NCI-H2107 treated with DMSO at 0.1 percent for 48 hours (cell line): ENCODE measurements at regions not wholly inside any gene's neighbourhood (a gene's known extent, or its start where the extent isn't known, plus 50 kb on each side); places are given as distances from the start of the nearest gene placed in this dataset.

Experiments
- DNase-seq: peaks from one replicate; lab custom pipeline; 2025; ENCODE audit not compliant: unreplicated experiment; lab: John Stamatoyannopoulos, UW

DNA sequence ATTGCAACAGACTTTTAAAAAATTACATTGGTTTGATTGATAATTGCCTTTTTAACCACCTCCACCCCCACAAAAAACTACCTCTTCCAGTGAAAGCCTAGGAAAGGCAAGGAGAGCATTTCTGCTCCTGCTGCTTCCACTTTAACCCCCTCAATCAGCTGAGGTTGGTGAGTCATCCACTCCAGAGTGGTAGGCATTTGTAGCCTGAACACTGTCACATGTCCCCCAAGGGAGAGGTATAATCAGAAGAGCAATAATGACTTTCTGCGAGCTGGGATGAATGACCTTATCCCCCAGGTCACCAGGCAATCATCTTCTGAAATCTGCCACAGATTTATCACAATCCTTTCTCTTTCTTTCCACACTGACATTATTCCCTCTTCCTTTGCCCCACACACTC, 126.6 kb upstream of the CAMK1G start:
- DNase-seq: peak; percentile 65

DNA sequence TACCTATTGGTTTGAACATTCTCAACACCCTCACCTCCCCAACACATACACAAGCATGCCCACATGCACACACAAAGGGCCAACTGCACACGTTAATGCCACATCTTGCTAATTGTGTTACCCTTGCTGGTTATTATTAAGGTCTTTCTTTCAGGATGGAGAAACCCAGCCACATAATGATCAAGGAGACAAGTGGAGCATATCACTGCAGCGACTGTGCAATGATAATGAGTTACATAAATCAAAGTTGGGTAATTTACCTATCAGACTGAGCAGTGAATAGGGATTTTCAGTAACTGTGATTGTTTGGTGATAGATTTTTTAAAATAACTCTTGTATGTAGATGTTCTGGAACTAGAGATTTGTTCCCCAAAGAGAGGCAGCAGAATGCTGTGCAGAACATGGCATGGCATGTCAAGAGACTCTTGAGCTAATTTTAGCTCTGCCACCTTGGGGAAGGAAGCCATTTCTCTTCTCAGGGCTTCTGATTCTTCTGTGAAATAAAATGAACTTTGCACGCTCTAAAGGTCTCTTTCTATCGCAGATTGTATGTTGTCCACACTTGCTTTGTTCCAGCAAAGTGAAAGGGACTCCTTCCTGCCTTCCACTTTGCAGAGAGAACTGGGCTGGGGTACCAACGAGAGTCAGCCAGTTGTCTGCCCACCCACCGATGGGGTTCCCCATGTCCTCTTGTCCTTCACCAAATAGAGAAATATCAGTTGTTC, 126.0 kb upstream of the CAMK1G start:
- no peak for DNase-seq

GRCh38 chr1:209458921-209459320, 124.6 kb upstream of the CAMK1G start:
- no peak for DNase-seq

DNA sequence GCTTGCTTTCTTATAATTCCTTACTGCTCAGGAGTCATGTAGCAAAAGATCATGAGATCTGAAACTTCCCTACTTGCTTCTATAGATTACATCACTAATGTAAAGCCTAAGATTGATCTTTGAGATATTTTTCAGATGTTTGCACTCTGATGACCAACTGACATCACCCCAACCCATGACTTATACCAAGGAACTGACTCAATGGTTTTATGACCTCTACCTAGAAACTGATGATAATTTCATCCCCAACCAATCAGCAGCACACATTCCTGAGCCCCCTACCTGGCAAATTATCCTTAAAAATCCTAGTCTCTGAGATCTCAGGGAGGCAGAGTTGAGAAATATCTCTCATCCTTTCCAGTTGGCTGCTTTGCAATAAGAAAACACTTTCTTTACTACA, 122.3 kb upstream of the CAMK1G start:
- DNase-seq: no peak

- DNase-seq: no peak
Measured at GRCh38 chr1:209462433-209462832, 121.1 kb upstream of the CAMK1G start.

DNA sequence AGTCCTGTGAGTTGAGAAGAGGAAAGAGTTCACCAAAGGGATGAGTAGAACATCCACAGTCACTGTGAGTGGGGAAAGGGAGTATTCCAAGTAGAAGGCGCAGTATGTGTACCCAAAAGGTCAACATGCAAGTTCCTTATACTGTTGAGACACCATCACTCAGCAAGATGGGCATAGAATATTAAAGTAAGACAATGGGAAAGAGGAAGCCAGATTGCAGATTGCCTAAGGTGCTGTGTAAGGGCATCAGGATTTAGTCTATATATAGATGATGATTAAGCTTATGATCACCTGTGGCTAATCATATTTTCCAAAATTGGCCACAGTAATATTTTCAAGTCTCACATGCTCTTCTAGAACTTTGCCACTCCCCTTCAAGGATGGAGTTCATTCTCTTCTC, 120.1 kb upstream of the CAMK1G start:
- no peak for DNase-seq

- no peak for DNase-seq
Measured at GRCh38 chr1:209473025-209473424, 110.5 kb upstream of the CAMK1G start.

DNA sequence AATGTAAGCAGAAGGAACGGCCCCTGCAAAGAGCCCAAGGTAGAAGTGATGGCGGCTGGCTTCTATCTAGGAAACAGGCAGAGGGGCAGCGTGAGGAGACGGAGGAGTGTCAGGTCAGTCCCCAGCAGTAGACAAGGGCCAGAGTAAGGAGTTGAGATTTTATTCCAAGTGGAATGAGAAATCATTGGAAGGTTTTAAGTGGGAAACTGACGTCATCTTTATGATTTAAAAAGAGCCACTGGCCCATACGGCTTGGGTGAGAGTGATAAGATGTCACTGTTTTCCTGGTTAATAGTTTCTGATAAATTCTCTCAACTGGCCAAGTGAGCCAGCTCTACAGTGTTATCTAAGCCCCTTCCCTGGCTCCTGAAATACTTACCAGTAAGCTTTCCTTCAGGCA, 103.2 kb upstream of the CAMK1G start:
- DNase-seq: no peak

DNA sequence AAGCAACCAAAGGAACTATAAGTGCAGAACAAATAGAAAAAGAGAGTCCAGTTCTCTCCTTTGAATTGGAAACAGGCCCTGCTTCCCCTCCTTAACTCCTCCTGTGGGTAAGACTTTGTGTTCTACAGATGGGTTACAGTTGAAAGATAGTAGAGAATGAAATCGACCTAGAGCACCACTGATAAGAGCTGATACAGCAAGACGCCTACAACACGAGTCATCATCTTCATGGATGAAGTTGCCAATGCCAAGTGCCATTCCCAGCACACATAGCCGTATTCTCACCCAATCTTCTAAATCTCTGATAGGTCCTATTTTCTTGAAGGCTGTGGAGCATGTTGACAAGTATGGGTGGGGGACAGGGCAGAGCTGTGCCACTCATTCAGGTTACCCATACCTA, 99.8 kb upstream of the CAMK1G start:
- DNase-seq: no peak

DNA sequence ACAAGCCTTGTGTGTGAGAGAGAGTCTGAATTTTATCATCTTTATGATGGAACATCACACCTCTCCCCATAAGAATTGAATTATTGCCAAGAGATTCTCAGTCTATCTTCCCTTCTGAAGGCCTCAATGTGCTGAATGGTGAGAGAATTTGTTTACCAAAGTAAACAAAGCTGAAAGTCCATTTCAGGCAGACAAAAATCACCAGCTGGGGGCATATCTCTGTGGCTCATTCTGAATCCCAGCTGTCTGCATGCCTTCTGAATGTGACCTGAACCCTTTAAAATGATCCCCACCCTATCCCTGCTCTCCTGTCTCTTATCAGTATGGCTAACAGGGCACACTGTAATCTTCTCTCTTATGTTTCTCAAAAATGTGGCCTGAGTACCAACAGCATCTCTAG, 99.1 kb upstream of the CAMK1G start:
- peak; percentile 31 for DNase-seq

DNA sequence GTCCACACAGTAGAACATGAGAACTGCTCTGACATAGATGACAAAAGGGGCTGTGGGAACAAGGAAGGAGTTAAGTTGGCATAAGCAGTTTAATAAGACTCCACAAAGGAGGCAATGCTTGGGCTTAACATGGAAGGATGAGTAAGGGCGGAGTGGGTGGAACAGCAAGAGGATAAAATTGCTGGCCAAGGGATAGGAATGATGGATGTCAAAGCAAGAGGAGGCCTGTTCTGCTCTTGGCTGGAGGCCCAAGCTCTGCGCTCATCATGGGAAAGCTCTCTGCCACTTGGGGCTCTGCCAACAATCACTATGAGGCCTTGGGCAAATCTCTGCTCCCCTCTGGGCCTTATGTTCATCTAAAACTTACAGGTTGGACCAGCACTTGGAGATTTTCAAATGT, 98.3 kb upstream of the CAMK1G start:
- peak; percentile 26 for DNase-seq

DNA sequence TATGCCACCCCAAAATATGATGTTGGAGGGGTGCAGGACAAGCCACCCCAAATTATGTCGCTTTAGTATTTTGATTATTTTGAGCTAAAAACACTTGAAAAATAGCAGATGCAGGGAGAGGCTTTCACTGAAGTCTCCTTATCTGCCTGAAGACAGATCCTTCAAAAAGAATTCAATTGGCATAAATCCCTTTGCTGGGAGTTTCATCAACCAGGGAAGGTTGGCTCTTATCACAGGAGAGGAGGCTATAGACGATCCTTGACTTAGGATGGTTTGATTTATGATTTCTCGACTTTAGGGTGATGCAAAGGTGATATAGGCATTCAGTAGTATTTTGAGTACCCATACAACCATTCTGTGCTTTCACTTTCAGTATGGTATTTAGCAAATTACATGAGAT, 97.8 kb upstream of the CAMK1G start:
- DNase-seq: no peak

- no peak for DNase-seq
Measured at GRCh38 chr1:209486861-209487593, 96.5 kb upstream of the CAMK1G start.

GRCh38 chr1:209490013-209490412, 93.5 kb upstream of the CAMK1G start:
- peak; percentile 91 for DNase-seq

- no peak for DNase-seq
Measured at GRCh38 chr1:209491031-209491430, 92.5 kb upstream of the CAMK1G start.

GRCh38 chr1:209491496-209491895, 92.0 kb upstream of the CAMK1G start:
- no peak for DNase-seq

DNA sequence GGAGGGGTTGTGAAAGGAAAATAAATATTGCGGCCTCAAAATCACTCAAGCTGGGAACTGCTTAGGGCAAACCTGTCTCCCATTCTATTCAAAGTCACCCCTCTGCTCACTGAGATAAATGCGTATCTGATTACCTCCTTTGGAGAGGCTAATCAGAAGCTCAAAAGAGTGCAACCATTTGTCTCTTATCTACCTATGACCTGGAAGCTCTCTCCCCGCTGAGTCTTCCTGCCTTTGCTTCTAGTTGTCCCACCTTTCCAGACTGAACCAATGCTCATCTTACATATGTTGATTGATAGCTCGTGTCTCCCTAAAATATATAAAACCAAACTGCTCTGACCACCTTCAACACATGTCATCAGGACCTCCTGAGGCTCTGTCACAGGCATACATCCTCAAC, 91.6 kb upstream of the CAMK1G start:
- DNase-seq: no peak

GRCh38 chr1:209493559-209493958, 90.0 kb upstream of the CAMK1G start:
- DNase-seq: no peak

DNA sequence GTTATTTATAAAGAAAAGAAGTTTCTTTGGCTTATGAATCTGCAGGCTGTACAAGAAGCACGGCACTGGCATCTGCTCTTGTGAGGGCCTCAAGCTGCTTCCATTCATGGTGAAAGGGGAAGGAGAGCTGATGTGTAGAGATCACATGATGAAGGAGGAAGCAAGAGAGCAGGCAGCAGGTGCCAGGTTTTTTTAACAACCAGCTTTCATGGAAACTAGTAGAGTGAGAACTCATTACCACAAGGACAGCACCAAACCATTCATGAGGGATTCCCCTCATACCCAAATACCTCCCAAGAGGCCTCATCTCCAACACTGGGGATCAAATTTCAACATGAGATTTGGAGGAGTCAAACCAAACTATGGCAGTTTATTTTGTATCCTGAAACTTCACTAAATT, 85.8 kb upstream of the CAMK1G start:
- DNase-seq: peak; percentile 23

GRCh38 chr1:209500993-209501392, 82.5 kb upstream of the CAMK1G start:
- no peak for DNase-seq

GRCh38 chr1:209503196-209503595, 80.3 kb upstream of the CAMK1G start:
- no peak for DNase-seq

DNA sequence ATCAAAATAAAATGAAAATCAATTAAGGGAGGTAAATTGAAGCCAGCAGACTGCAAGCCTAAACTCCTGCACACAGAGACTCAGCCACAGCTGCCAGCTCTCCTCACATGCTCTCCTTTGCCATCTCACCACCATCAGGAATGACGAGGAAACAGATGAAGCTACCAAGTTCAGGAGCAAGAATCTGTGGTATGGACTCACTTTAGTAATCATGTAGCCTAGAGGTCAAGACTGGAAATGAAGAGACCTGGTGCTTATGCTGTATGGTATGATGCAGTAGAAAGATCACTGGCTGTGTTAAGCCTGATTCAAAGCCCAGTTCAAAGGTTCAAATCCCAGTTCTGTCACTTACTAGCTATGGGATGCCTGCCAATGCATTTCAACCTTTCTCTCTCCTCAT, 78.9 kb upstream of the CAMK1G start:
- no peak for DNase-seq

DNA sequence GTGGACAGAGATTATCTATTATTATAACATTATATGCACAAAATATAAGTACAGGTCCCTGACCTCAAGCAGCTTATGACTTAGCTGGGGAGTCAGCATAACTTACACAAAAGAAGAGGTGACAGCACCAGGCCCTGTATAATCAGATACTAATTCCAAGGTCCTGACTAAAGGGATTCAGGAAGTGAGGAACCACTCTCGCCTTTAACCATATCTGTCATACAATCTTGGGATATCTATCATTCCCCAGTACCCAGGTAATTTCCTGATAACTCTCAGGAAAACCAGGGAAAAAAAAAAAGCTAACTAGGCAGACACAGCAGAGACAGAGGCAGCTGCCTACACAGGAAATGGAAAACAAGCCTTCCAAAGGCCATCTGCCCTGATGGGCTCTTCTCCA, 78.5 kb upstream of the CAMK1G start:
- no peak for DNase-seq
